K562 (cell line): ENCODE measurements at regions not wholly inside any gene's neighbourhood (a gene's known extent, or its start where the extent isn't known, plus 50 kb on each side); places are given as distances from the start of the nearest gene placed in this dataset.

ENCODE experiments used
- ATAC-seq: fragments of 200-7000 bp; cut with Tn5 transposase; 3 replicates; pipeline ENCODE4 v1.9.1; 2020; ENCODE audit warnings: moderate library complexity
- BruUV-seq: library from RNA; stranded (reverse); fragments of 400-500 nt; replicated peaks from 2 replicates; lab custom pipeline; 2021; lab: Mats Ljungman, UMichigan
- CTCF ChIA-PET: fragments of 300-600 bp; formaldehyde crosslinking; extraction: SDS; loops from one replicate; lab custom pipeline; 2021; ENCODE audit warnings: low intra/inter-chr PET ratio; lab: Yijun Ruan, JAX
- POLR2A ChIA-PET: fragments of 300-600, 350-650 bp; sonication (Branson Sonifier 250); formaldehyde crosslinking; extraction: SDS; loops from one replicate; lab custom pipeline; 2021; ENCODE audit warnings: antibody characterized with exemption, inconsistent platforms; lab: Yijun Ruan, JAX
- DNase-seq, 4 experiments: peaks; one replicate each; pipeline versions ENCODE4 v3.0.0 to v3.0.0-alpha.2; 2011 to 2018; ENCODE audit warnings: low spot score in 3 of 4, mixed read lengths in 3 of 4; ENCODE audit errors: extremely low read depth in 1 of 4
- FAIRE-seq: peaks from 2 replicates; lab custom pipeline; 2011; peaks lifted over from hg19 to GRCh38; lab: Jason Lieb, UNC
- H2AFZ ChIP-seq: 2 replicates; pipeline ENCODE4 v1.6.0; 2011; ENCODE audit warnings: low read depth, low read length, control low read depth, inconsistent platforms
- H3K27ac ChIP-seq: fragments of 200-600 bp; 3 replicates; pipeline ENCODE4 v1.8.0; 2011; ENCODE audit warnings: low read depth, mild to moderate bottlenecking, control low read depth, inconsistent platforms, low read length, moderate library complexity, mixed read lengths; ENCODE audit errors: extremely low read depth
- H3K27me3 ChIP-seq, 2 experiments: fragments of 300-600 bp in 1 of 2; 2 replicates in 1 of 2; 3 replicates in 1 of 2; pipeline versions ENCODE4 v1.6.0 to v1.8.0; 2011; ENCODE audit warnings: inconsistent platforms in 2 of 2, low read length in 2 of 2, mild to moderate bottlenecking in 1 of 2, mixed read lengths in 1 of 2, moderate library complexity in 1 of 2; ENCODE audit not compliant: control insufficient read depth in 2 of 2, insufficient read depth in 2 of 2
- H3K36me3 ChIP-seq: fragments of 300-600 bp; 3 replicates; pipeline ENCODE4 v1.8.0; 2011; ENCODE audit warnings: mild to moderate bottlenecking, low read length, inconsistent platforms; ENCODE audit not compliant: control insufficient read depth, insufficient read depth
- H3K4me1 ChIP-seq, 2 experiments: fragments of 200-600 bp in 1 of 2; replicated peaks in 1 of 2; 2 replicates in 1 of 2; 3 replicates in 1 of 2; pipeline versions ENCODE4 v1.5.1 to v1.8.0; 2011; ENCODE audit warnings: inconsistent platforms in 2 of 2, low read length in 2 of 2, mild to moderate bottlenecking in 1 of 2, mixed read lengths in 1 of 2, moderate library complexity in 1 of 2; ENCODE audit not compliant: control insufficient read depth in 2 of 2, insufficient read depth in 2 of 2
- H3K4me2 ChIP-seq: 2 replicates; pipeline ENCODE4 v1.6.1; 2011; ENCODE audit warnings: low read length, control low read depth, inconsistent platforms, mixed read lengths; ENCODE audit not compliant: insufficient read depth
- H3K4me3 ChIP-seq: fragments of 200-600 bp; sonication (generic), shearing (Covaris generic); 2 replicates; pipeline ENCODE4 v1.5.1; 2016; ENCODE audit warnings: control low read depth, inconsistent platforms
- H3K79me2 ChIP-seq: fragments of 200-600 bp; 3 replicates; pipeline ENCODE4 v1.8.0; 2011; ENCODE audit warnings: low read length, inconsistent platforms; ENCODE audit not compliant: control insufficient read depth, insufficient read depth
- H3K9ac ChIP-seq, 2 experiments: 2 replicates each; pipeline versions ENCODE4 v1.6.0 to v1.6.1; 2011; ENCODE audit warnings: low read depth in 2 of 2, low read length in 2 of 2, control low read depth in 1 of 2, inconsistent platforms in 1 of 2, mild to moderate bottlenecking in 1 of 2, mixed read lengths in 1 of 2; ENCODE audit not compliant: insufficient read depth in 1 of 2
- H3K9me1 ChIP-seq: one replicate; pipeline ENCODE4 v1.6.0; 2011; ENCODE audit warnings: inconsistent platforms, mild to moderate bottlenecking, low read length, moderate library complexity; ENCODE audit not compliant: control insufficient read depth, insufficient read depth
- H3K9me3 ChIP-seq: replicated peaks from 2 replicates; pipeline ENCODE4 v1.5.1; 2011; ENCODE audit warnings: low read depth, low read length, inconsistent platforms; ENCODE audit not compliant: control insufficient read depth, insufficient read depth
- H4K20me1 ChIP-seq: replicated peaks from 2 replicates; pipeline ENCODE4 v1.6.1; 2011; ENCODE audit warnings: low read length, inconsistent platforms, mixed read lengths; ENCODE audit not compliant: control insufficient read depth, insufficient read depth
- FOXA3 ChIP-seq, 2 experiments: fragments of 450-650 bp in 1 of 2; sonication (generic) in 1 of 2; formaldehyde crosslinking; IDR thresholded peaks in 1 of 2; conservative IDR thresholded peaks in 1 of 2; 2 replicates each; pipeline versions ENCODE4 v1.4.0 to v1.8.0; 2020 to 2022; ENCODE audit warnings: mild to moderate bottlenecking in 2 of 2, missing genetic modification reagents in 1 of 2
- MCM3 ChIP-seq: fragments of 450-650 bp; IDR thresholded peaks from 2 replicates; pipeline ENCODE4 v1.6.1; 2016
- MXI1 ChIP-seq: IDR thresholded peaks from 2 replicates; pipeline ENCODE4 v1.6.1; 2011; ENCODE audit warnings: low read depth, mild to moderate bottlenecking, improper control_type of control experiment, low read length
- RAD21 ChIP-seq, 2 experiments: fragments of 250-450 bp in 1 of 2; fragments of 450-650 bp in 1 of 2; sonication (Bioruptor Pico) in 1 of 2; formaldehyde crosslinking in 1 of 2; IDR thresholded peaks in 1 of 2; conservative IDR thresholded peaks in 1 of 2; 2 replicates each; pipeline versions ENCODE4 v1.4.0 to v1.8.0; 2020 to 2022; ENCODE audit warnings: mild to moderate bottlenecking in 2 of 2, moderate library complexity in 1 of 2
- SMARCC2 ChIP-seq: fragments of 450-650 bp; IDR thresholded peaks from 2 replicates; pipeline ENCODE4 v1.6.1; 2017; ENCODE audit warnings: antibody characterized with exemption, moderate library complexity, mild to moderate bottlenecking, low read depth
- ZNF644 ChIP-seq: fragments of 200-800 bp; sonication (Bioruptor generic); IDR thresholded peaks from 2 replicates; pipeline ENCODE4 v1.6.1; 2016; ENCODE audit warnings: low read depth, missing genetic modification characterization, missing compliant biosample characterization
- WGBS: fragments of 100-300 bp; shearing (Covaris generic); methylation state at CpG from one replicate; pipeline ENCODE4 v1.1.6; 2016; ENCODE audit warnings: low coverage, mixed read lengths; ENCODE audit not compliant: insufficient coverage; ENCODE audit errors: missing lambda C conversion rate; 5-methylcytosine and 5-hydroxymethylcytosine counted together
- in situ Hi-C: fragments of 300-500 bp; cut with MboI; formaldehyde crosslinking; loops from 4 replicates; pipeline ENCODE4 v1.15.0; 2018; ENCODE audit warnings: inconsistent platforms, mixed read lengths
- intact Hi-C: fragments of 100-400 bp; cut with micrococcal nuclease; formaldehyde crosslinking; loops from 2 replicates; pipeline ENCODE4 v1.14.2; 2022
- TF ChIP-seq, protein P1 (sequence below), 2 experiments: fragments of 450-650 bp; formaldehyde crosslinking in 1 of 2; IDR thresholded peaks; 2 replicates each; pipeline versions ENCODE4 v1.4.0 to v1.6.1; 2014 to 2020; ENCODE audit warnings: mild to moderate bottlenecking in 2 of 2, borderline replicate concordance in 1 of 2, low read depth in 1 of 2
- TF ChIP-seq, protein P2 (sequence below): fragments of 200-400 bp; formaldehyde crosslinking; IDR thresholded peaks from 2 replicates; pipeline ENCODE4 v1.6.1; 2017; ENCODE audit warnings: mild to moderate bottlenecking, low read depth, low read length, moderate library complexity
- TF ChIP-seq, protein P3 (sequence below): fragments of 450-650 bp; IDR thresholded peaks from 2 replicates; pipeline ENCODE4 v1.6.1; 2016

DNA sequence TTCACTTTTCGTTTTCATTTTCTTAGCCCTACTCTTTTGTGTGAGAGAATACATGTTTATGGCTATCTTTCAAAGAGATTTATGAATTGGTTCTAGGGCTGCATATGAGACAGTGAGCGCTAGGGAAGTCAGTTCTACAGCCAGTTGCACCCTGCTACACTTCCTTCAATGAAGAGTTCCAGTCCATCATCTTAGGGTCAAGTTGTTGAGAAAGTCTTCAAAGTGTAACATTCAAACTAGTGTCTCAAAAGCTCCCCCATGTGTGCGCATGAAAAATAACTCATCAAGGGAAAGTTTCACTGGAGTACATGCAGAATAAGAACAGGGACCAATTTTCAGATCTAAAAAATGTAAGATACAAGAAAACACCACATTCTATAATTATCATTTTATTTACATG is 317.2 kb downstream of the DEPDC1B start:
- no peaks in the 10 kb centered on the region; the same call in 1 of the 2 replicates for H4K20me1 ChIP-seq
- no peak overlapping the region for H3K27ac ChIP-seq
- H3K36me3 ChIP-seq = no peaks in the 10 kb centered on the region
- no peaks in the 10 kb centered on the region for H3K4me1 ChIP-seq
- CTCF ChIA-PET = interaction anchor here (0.6 to 1.9 kb wide), 2 partner anchors 569 to 1253 kb away, joined by 3 to 8 read pairs; no protein-coding TSS in a partner anchor
- ATAC-seq = no peak
- H3K79me2 ChIP-seq = no peaks in the 10 kb centered on the region
- H3K27me3 ChIP-seq = no peaks in the 10 kb centered on the region
- intact Hi-C loops (loop anchor here (2.0 kb wide), 1 partner anchor 572 kb away; no protein-coding TSS in a partner anchor), in situ Hi-C loops (no loop called here)
- H3K4me2 ChIP-seq = no peak overlapping the region
- H3K9ac ChIP-seq = no peak overlapping the region
- peak; percentile 51 for FAIRE-seq
- WGBS = 17% methylated on average over 3 of the region's 3 CpGs
- no peaks in the 10 kb centered on the region for H3K9me3 ChIP-seq
- BruUV-seq = no TSS peak
- no peaks in the 10 kb centered on the region for H3K9me1 ChIP-seq
- DNase-seq = peak in 1 of 4 experiments; percentile 10
- no peak overlapping the region for H2AFZ ChIP-seq
- POLR2A ChIA-PET = no interaction called here
- H3K4me3 ChIP-seq = no peak overlapping the region
- TF ChIP-seq MXI1 (no peak), ZNF644 (tag) (no peak), SMARCC2 (no peak), RAD21 (CRISPR knock-in tag; conservative IDR thresholded peaks at IDR 0.05 in 1 of 2, IDR thresholded peaks at IDR 0.05 in 1 of 2) (peak; percentile 37 to 57; a peak in 3 of 4 replicates), MCM3 (no peak), FOXA3 (CRISPR knock-in tag; conservative IDR thresholded peaks at IDR 0.05 in 1 of 2, IDR thresholded peaks at IDR 0.05 in 1 of 2) (no peak)
- TF ChIP-seq, protein P1, sequence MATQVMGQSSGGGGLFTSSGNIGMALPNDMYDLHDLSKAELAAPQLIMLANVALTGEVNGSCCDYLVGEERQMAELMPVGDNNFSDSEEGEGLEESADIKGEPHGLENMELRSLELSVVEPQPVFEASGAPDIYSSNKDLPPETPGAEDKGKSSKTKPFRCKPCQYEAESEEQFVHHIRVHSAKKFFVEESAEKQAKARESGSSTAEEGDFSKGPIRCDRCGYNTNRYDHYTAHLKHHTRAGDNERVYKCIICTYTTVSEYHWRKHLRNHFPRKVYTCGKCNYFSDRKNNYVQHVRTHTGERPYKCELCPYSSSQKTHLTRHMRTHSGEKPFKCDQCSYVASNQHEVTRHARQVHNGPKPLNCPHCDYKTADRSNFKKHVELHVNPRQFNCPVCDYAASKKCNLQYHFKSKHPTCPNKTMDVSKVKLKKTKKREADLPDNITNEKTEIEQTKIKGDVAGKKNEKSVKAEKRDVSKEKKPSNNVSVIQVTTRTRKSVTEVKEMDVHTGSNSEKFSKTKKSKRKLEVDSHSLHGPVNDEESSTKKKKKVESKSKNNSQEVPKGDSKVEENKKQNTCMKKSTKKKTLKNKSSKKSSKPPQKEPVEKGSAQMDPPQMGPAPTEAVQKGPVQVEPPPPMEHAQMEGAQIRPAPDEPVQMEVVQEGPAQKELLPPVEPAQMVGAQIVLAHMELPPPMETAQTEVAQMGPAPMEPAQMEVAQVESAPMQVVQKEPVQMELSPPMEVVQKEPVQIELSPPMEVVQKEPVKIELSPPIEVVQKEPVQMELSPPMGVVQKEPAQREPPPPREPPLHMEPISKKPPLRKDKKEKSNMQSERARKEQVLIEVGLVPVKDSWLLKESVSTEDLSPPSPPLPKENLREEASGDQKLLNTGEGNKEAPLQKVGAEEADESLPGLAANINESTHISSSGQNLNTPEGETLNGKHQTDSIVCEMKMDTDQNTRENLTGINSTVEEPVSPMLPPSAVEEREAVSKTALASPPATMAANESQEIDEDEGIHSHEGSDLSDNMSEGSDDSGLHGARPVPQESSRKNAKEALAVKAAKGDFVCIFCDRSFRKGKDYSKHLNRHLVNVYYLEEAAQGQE (IDR thresholded peaks at IDR 0.05; ENCODE audit: borderline replicate concordance) = peak; percentile 5; the same call in 1 of the 2 replicates
- TF ChIP-seq, protein P1 (CRISPR knock-in tag; IDR thresholded peaks at IDR 0.05; ENCODE audit: low read depth) = no peak
- TF ChIP-seq, protein P2, sequence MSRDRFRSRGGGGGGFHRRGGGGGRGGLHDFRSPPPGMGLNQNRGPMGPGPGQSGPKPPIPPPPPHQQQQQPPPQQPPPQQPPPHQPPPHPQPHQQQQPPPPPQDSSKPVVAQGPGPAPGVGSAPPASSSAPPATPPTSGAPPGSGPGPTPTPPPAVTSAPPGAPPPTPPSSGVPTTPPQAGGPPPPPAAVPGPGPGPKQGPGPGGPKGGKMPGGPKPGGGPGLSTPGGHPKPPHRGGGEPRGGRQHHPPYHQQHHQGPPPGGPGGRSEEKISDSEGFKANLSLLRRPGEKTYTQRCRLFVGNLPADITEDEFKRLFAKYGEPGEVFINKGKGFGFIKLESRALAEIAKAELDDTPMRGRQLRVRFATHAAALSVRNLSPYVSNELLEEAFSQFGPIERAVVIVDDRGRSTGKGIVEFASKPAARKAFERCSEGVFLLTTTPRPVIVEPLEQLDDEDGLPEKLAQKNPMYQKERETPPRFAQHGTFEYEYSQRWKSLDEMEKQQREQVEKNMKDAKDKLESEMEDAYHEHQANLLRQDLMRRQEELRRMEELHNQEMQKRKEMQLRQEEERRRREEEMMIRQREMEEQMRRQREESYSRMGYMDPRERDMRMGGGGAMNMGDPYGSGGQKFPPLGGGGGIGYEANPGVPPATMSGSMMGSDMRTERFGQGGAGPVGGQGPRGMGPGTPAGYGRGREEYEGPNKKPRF = no peak
- TF ChIP-seq, protein P3, sequence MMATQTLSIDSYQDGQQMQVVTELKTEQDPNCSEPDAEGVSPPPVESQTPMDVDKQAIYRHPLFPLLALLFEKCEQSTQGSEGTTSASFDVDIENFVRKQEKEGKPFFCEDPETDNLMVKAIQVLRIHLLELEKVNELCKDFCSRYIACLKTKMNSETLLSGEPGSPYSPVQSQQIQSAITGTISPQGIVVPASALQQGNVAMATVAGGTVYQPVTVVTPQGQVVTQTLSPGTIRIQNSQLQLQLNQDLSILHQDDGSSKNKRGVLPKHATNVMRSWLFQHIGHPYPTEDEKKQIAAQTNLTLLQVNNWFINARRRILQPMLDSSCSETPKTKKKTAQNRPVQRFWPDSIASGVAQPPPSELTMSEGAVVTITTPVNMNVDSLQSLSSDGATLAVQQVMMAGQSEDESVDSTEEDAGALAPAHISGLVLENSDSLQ = no peak
